Liver (tissue), 8 donors: ENCODE measurements at regions not wholly inside any gene's neighbourhood (a gene's known extent, or its start where the extent isn't known, plus 50 kb on each side); places are given as distances from the start of the nearest gene placed in this dataset.

ENCODE experiments used
- DNase-seq: peaks from one replicate; pipeline ENCODE4 v3.0.0-alpha.2; 2017; ENCODE audit warnings: low spot score
- H3K27ac ChIP-seq, 2 donors: one replicate each; pipeline ENCODE4 v1.7.0; 2013; ENCODE audit warnings: inconsistent platforms in 2 of 2, low read length in 2 of 2, control low read depth in 1 of 2, low read depth in 1 of 2, mild to moderate bottlenecking in 1 of 2
- H3K27me3 ChIP-seq, 4 donors: one replicate each; pipeline versions ENCODE4 v1.6.1 to v1.7.0; 2013; ENCODE audit warnings: low read length in 3 of 4, inconsistent platforms in 1 of 4, mild to moderate bottlenecking in 1 of 4, moderate library complexity in 1 of 4; ENCODE audit not compliant: control insufficient read depth in 4 of 4, insufficient read depth in 4 of 4
- H3K36me3 ChIP-seq, 4 donors: one replicate each; pipeline versions ENCODE4 v1.6.1 to v1.7.0; 2013; ENCODE audit warnings: low read length in 3 of 4, mild to moderate bottlenecking in 3 of 4, low read depth in 1 of 4, moderate library complexity in 1 of 4; ENCODE audit not compliant: control insufficient read depth in 4 of 4, insufficient read depth in 3 of 4
- H3K4me1 ChIP-seq, 4 donors: one replicate each; pipeline versions ENCODE4 v1.6.1 to v1.7.0; 2013; ENCODE audit warnings: low read length in 3 of 4, mild to moderate bottlenecking in 3 of 4, moderate library complexity in 1 of 4; ENCODE audit not compliant: control insufficient read depth in 4 of 4, insufficient read depth in 4 of 4
- H3K4me3 ChIP-seq, 3 donors: one replicate each; pipeline versions ENCODE4 v1.6.1 to v1.7.0; 2013; ENCODE audit warnings: low read length in 3 of 3, control low read depth in 1 of 3, low read depth in 1 of 3, mild to moderate bottlenecking in 1 of 3
- H3K9ac ChIP-seq, 2 donors: one replicate each; pipeline ENCODE4 v1.7.0; 2013; ENCODE audit warnings: low read length in 2 of 2, mild to moderate bottlenecking in 2 of 2, moderate library complexity in 2 of 2, control low read depth in 1 of 2, low read depth in 1 of 2
- H3K9me3 ChIP-seq, 4 donors: one replicate each; pipeline versions ENCODE4 v1.6.1 to v1.7.0; 2013; ENCODE audit warnings: low read length in 3 of 4; ENCODE audit not compliant: control insufficient read depth in 4 of 4
- ATF3 ChIP-seq: IDR thresholded peaks from 2 replicates; pipeline ENCODE4 v1.6.1; 2016; ENCODE audit warnings: antibody characterized with exemption
- CTCF ChIP-seq: fragments of 150-350 bp; IDR thresholded peaks from 2 replicates; pipeline ENCODE4 v1.5.1; 2017; ENCODE audit warnings: improper control_type of control experiment, low read depth, low read length; ENCODE audit not compliant: missing input control
- EGR1 ChIP-seq, 2 donors: IDR thresholded peaks; 2 replicates each; pipeline ENCODE4 v1.6.1; 2016 to 2018; ENCODE audit warnings: antibody characterized with exemption in 2 of 2, low read depth in 2 of 2
- FOXA1 ChIP-seq: IDR thresholded peaks from 2 replicates; pipeline ENCODE4 v1.6.1; 2016; ENCODE audit warnings: antibody characterized with exemption
- FOXA2 ChIP-seq: IDR thresholded peaks from 2 replicates; pipeline ENCODE4 v1.6.1; 2016; ENCODE audit warnings: antibody characterized with exemption
- GABPA ChIP-seq, 2 donors: IDR thresholded peaks in 1 of 2; conservative IDR thresholded peaks in 1 of 2; 2 replicates each; pipeline ENCODE4 v1.6.1; 2016; ENCODE audit warnings: antibody characterized with exemption in 2 of 2, mild to moderate bottlenecking in 1 of 2, moderate library complexity in 1 of 2
- HNF4A ChIP-seq, 2 donors: conservative IDR thresholded peaks; 2 replicates each; pipeline ENCODE4 v1.6.1; 2016; ENCODE audit warnings: antibody characterized with exemption in 2 of 2, mild to moderate bottlenecking in 2 of 2
- HNF4G ChIP-seq: IDR thresholded peaks from 2 replicates; pipeline ENCODE4 v1.6.1; 2016; ENCODE audit warnings: antibody characterized with exemption
- JUND ChIP-seq, 2 donors: IDR thresholded peaks; 2 replicates each; pipeline ENCODE4 v1.6.1; 2016; ENCODE audit warnings: antibody characterized with exemption in 2 of 2
- MAX ChIP-seq: IDR thresholded peaks from 2 replicates; pipeline ENCODE4 v1.6.1; 2016; ENCODE audit warnings: antibody characterized with exemption
- NR2F2 ChIP-seq: IDR thresholded peaks from 2 replicates; pipeline ENCODE4 v1.6.1; 2016; ENCODE audit warnings: antibody characterized with exemption
- RAD21 ChIP-seq, 2 donors: IDR thresholded peaks; 2 replicates each; pipeline ENCODE4 v1.6.1; 2016; ENCODE audit warnings: antibody characterized with exemption in 2 of 2, mild to moderate bottlenecking in 2 of 2
- REST ChIP-seq: IDR thresholded peaks from 2 replicates; pipeline ENCODE4 v1.6.1; 2016; ENCODE audit warnings: antibody characterized with exemption, mild to moderate bottlenecking
- RXRA ChIP-seq, 2 donors: IDR thresholded peaks; 2 replicates each; pipeline ENCODE4 v1.6.1; 2017 to 2018; ENCODE audit warnings: antibody characterized with exemption in 2 of 2, mild to moderate bottlenecking in 1 of 2
- SP1 ChIP-seq: IDR thresholded peaks from 2 replicates; pipeline ENCODE4 v1.6.1; 2018; ENCODE audit warnings: antibody characterized with exemption, mild to moderate bottlenecking
- TAF1 ChIP-seq: conservative IDR thresholded peaks from 2 replicates; pipeline ENCODE4 v1.6.1; 2016; ENCODE audit warnings: antibody characterized with exemption, mild to moderate bottlenecking
- YY1 ChIP-seq: IDR thresholded peaks from 2 replicates; pipeline ENCODE4 v1.6.1; 2016; ENCODE audit warnings: antibody characterized with exemption, mild to moderate bottlenecking
- ZBTB33 ChIP-seq: IDR thresholded peaks from 2 replicates; pipeline ENCODE4 v1.6.1; 2016; ENCODE audit warnings: antibody characterized with exemption
- WGBS: extraction: QIAGEN DNeasy Blood & Tissue Kit; methylation state at CpG from one replicate; pipeline ENCODE4 v1.1.7; 2013; 5-methylcytosine and 5-hydroxymethylcytosine counted together
- donor health status: healthy.
- donor health status: healthy.
- donor health status: healthy.
- donor health status: healthy.
- donor health status: healthy.

- no peak overlapping the region for H3K27ac ChIP-seq
- H3K27me3 ChIP-seq, result no peaks in the 10 kb centered on the region
- no peak for DNase-seq
- H3K9me3 ChIP-seq, result no peaks in the 10 kb centered on the region
- H3K4me3 ChIP-seq, result no peak overlapping the region
- H3K4me1 ChIP-seq, result no peaks in the 10 kb centered on the region
- no peaks in the 10 kb centered on the region for H3K36me3 ChIP-seq
- H3K9ac ChIP-seq, result no peak overlapping the region
- 91% methylated on average over 5 of the region's 5 CpGs for WGBS
- TF ChIP-seq TAF1 (no peak), RXRA (IDR thresholded peaks at IDR 0.05) (no peak), HNF4A (conservative IDR thresholded peaks at IDR 0.05) (no peak), SP1 (no peak), GABPA (IDR thresholded peaks at IDR 0.05 in 1 of 2, conservative IDR thresholded peaks at IDR 0.05 in 1 of 2) (no peak), REST (no peak), ATF3 (no peak), FOXA2 (no peak), ZBTB33 (no peak), JUND (IDR thresholded peaks at IDR 0.05) (no peak), RAD21 (IDR thresholded peaks at IDR 0.05) (no peak), CTCF (no peak), YY1 (no peak), NR2F2 (no peak), FOXA1 (no peak), HNF4G (no peak), EGR1 (IDR thresholded peaks at IDR 0.05; ENCODE audit: low read depth in 2 of 2) (no peak), MAX (no peak)
Measured at GRCh38 chr2:22890132-22890531, 494.8 kb upstream of the KLHL29 start.
